ENCODE measurements at regions not wholly inside any gene's neighbourhood (a gene's known extent, or its start where the extent isn't known, plus 50 kb on each side); places are given as distances from the start of the nearest gene placed in this dataset.

DNA sequence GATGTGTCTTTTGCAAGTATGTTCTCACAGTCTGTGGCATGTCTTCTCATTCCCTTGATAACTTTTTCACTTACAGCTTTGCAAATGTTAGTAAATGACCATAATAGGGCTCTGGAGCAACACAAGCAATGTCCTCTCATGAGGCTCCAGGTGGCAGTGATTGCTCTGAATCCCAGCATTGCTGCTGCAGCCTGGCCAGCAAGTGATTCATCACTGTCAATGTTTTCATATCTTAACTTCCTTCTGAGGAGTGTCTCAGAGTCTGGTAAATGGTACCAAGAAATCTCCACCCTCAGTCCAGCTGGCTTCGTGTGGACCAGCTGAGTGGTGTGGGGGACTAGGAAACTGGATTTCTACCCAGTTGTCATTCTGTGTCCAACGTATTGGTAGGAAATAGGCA lies 139.6 kb downstream of the MYLK4 start:
- TF ChIP-seq, protein P1, sequence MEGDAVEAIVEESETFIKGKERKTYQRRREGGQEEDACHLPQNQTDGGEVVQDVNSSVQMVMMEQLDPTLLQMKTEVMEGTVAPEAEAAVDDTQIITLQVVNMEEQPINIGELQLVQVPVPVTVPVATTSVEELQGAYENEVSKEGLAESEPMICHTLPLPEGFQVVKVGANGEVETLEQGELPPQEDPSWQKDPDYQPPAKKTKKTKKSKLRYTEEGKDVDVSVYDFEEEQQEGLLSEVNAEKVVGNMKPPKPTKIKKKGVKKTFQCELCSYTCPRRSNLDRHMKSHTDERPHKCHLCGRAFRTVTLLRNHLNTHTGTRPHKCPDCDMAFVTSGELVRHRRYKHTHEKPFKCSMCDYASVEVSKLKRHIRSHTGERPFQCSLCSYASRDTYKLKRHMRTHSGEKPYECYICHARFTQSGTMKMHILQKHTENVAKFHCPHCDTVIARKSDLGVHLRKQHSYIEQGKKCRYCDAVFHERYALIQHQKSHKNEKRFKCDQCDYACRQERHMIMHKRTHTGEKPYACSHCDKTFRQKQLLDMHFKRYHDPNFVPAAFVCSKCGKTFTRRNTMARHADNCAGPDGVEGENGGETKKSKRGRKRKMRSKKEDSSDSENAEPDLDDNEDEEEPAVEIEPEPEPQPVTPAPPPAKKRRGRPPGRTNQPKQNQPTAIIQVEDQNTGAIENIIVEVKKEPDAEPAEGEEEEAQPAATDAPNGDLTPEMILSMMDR (conservative IDR thresholded peaks at IDR 0.05) = no peak
- Histone ChIP-seq H3K27me3 (ENCODE audit: control insufficient read depth, insufficient read depth, low read length, poor library complexity, severe bottlenecking) (no peaks in the 10 kb centered on the region), H3K36me3 (ENCODE audit: control insufficient read depth, insufficient read depth, low read length) (no peaks in the 10 kb centered on the region), H3K9me3 (ENCODE audit: control insufficient read depth, low read length) (peaks cover 6% of the 10 kb centered on the region), H3K27ac (ENCODE audit: low read depth, low read length) (no peak overlapping the region), H3K4me3 (ENCODE audit: low read length) (no peak overlapping the region), H3K4me1 (ENCODE audit: control insufficient read depth, insufficient read depth, low read length) (no peaks in the 10 kb centered on the region), H3K9ac (ENCODE audit: extremely low read depth, low read length, poor library complexity, severe bottlenecking) (no peak overlapping the region)
- no peaks in the 10 kb centered on the region for H3K27me3 Mint-ChIP-seq (ENCODE audit: insufficient read depth)
- DNase-seq = no peak
- peaks cover 7% of the 10 kb centered on the region for H3K9me3 Mint-ChIP-seq
- H3K4me1 Mint-ChIP-seq = no peaks in the 10 kb centered on the region
- no peaks in the 10 kb centered on the region for H3K36me3 Mint-ChIP-seq (ENCODE audit: low read depth)
- 83% methylated on average over 2 of the region's 2 CpGs; no CpG with 5 or more reads in 1 of the 2 experiments for WGBS, 2 experiments (ENCODE audit: insufficient coverage in 1 of 2, insufficient read length in 1 of 2)
- no peak overlapping the region for H3K27ac Mint-ChIP-seq
- no peak overlapping the region for H3K4me3 Mint-ChIP-seq

DNA sequence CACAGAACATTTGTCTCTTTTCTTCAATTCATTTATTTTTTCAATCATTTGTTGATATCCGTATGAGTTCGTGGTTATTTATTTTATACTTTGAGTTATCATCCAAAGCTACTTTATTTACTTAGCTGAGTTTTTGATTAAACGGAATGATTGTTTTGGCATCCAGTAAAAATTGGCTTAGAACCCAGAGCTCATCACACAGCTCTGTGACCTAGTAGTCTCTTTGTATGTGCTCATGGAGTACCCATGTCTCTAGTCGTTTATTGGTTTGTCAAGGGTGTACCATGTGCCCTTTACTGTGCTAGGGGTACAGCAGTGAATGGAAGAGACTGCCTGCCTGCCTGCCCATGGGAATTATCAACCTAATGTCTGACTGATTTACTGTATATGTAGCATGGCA lies 142.2 kb downstream of the MYLK4 start:
- no peak overlapping the region for H3K27ac Mint-ChIP-seq
- Histone ChIP-seq H3K9me3 (ENCODE audit: control insufficient read depth, low read length) (no peaks in the 10 kb centered on the region), H3K27me3 (ENCODE audit: control insufficient read depth, insufficient read depth, low read length, poor library complexity, severe bottlenecking) (no peaks in the 10 kb centered on the region), H3K4me1 (ENCODE audit: control insufficient read depth, insufficient read depth, low read length) (no peaks in the 10 kb centered on the region), H3K4me3 (ENCODE audit: low read length) (no peak overlapping the region), H3K9ac (ENCODE audit: extremely low read depth, low read length, poor library complexity, severe bottlenecking) (no peak overlapping the region), H3K36me3 (ENCODE audit: control insufficient read depth, insufficient read depth, low read length) (no peaks in the 10 kb centered on the region), H3K27ac (ENCODE audit: low read depth, low read length) (no peak overlapping the region)
- H3K4me1 Mint-ChIP-seq = no peaks in the 10 kb centered on the region
- H3K4me3 Mint-ChIP-seq = no peak overlapping the region
- no peaks in the 10 kb centered on the region for H3K9me3 Mint-ChIP-seq
- 70 to 79% methylated on average over 2 of the region's 4 CpGs for WGBS, 2 experiments (ENCODE audit: insufficient coverage in 1 of 2, insufficient read length in 1 of 2)
- DNase-seq = no peak
- no peaks in the 10 kb centered on the region for H3K27me3 Mint-ChIP-seq (ENCODE audit: insufficient read depth)
- no peaks in the 10 kb centered on the region for H3K36me3 Mint-ChIP-seq (ENCODE audit: low read depth)
- TF ChIP-seq, protein P1 (conservative IDR thresholded peaks at IDR 0.05) = no peak

DNA sequence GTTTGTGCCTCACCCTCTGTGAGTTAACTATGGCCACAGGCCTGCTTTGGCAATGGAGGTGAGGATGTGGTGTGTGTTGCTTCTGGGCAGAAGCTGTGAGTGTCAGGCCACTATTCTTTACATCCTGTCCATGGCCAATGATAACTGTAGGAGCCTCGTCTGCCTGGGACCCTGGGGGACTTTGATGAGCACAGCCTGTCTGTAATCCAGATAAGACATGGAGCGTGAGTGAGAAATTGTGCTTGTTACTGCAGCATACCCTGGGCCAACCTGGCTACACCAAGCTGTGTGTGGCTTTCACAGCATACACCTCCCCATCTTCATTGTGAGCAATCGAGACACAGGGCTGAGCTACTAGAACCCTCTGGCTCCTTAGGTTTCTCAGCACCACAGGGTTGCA lies 150.4 kb downstream of the MYLK4 start:
- no peaks in the 10 kb centered on the region for H3K27me3 ChIP-seq (ENCODE audit: control insufficient read depth, insufficient read depth, low read length, poor library complexity, severe bottlenecking)
- H3K27ac Mint-ChIP-seq = no peak overlapping the region
- H3K36me3 ChIP-seq (ENCODE audit: control insufficient read depth, insufficient read depth, low read length) = no peaks in the 10 kb centered on the region
- H3K4me3 ChIP-seq (ENCODE audit: low read length) = no peak overlapping the region
- TF ChIP-seq, protein P1 (conservative IDR thresholded peaks at IDR 0.05) = no peak
- H3K9me3 ChIP-seq (ENCODE audit: control insufficient read depth, low read length) = no peaks in the 10 kb centered on the region
- no peak overlapping the region for H3K27ac ChIP-seq (ENCODE audit: low read depth, low read length)
- H3K9ac ChIP-seq (ENCODE audit: extremely low read depth, low read length, poor library complexity, severe bottlenecking) = no peak overlapping the region
- no peak overlapping the region for H3K4me3 Mint-ChIP-seq
- H3K27me3 Mint-ChIP-seq (ENCODE audit: insufficient read depth) = no peaks in the 10 kb centered on the region
- H3K36me3 Mint-ChIP-seq (ENCODE audit: low read depth) = no peaks in the 10 kb centered on the region
- 89 to 91% methylated on average over 3 of the region's 3 CpGs for WGBS, 2 experiments (ENCODE audit: insufficient coverage in 1 of 2, insufficient read length in 1 of 2)
- H3K4me1 Mint-ChIP-seq = no peaks in the 10 kb centered on the region
- H3K9me3 Mint-ChIP-seq = no peaks in the 10 kb centered on the region
- H3K4me1 ChIP-seq (ENCODE audit: control insufficient read depth, insufficient read depth, low read length) = no peaks in the 10 kb centered on the region
- no peak for DNase-seq

Data from endodermal cell (in vitro differentiated cells).